Parathyroid adenoma (tissue), 2 donors: ENCODE measurements at regions not wholly inside any gene's neighbourhood (a gene's known extent, or its start where the extent isn't known, plus 50 kb on each side); places are given as distances from the start of the nearest gene placed in this dataset.

Source experiments
- H2AFZ ChIP-seq: fragments of 300-600 bp; sonication (generic); one replicate; pipeline ENCODE4 v1.7.0; 2017; ENCODE audit warnings: antibody characterized with exemption, mild to moderate bottlenecking
- H3K27ac ChIP-seq: fragments of 300-600 bp; sonication (generic); one replicate; pipeline ENCODE4 v1.7.0; 2017
- H3K27me3 ChIP-seq: fragments of 300-600 bp; sonication (generic); one replicate; pipeline ENCODE4 v1.7.0; 2017; ENCODE audit warnings: low read length; ENCODE audit not compliant: control insufficient read depth, insufficient read depth
- H3K36me3 ChIP-seq: fragments of 300-600 bp; sonication (generic); one replicate; pipeline ENCODE4 v1.7.0; 2017; ENCODE audit warnings: low read length; ENCODE audit not compliant: control insufficient read depth, insufficient read depth
- H3K4me1 ChIP-seq: fragments of 300-600 bp; sonication (generic); one replicate; pipeline ENCODE4 v1.7.0; 2017; ENCODE audit warnings: control low read depth
- H3K4me2 ChIP-seq: fragments of 300-600 bp; sonication (generic); one replicate; pipeline ENCODE4 v1.7.0; 2017; ENCODE audit warnings: low read length
- H3K4me3 ChIP-seq: fragments of 300-600 bp; sonication (generic); one replicate; pipeline ENCODE4 v1.7.0; 2017; ENCODE audit warnings: low read depth, low read length
- H3K79me2 ChIP-seq: fragments of 300-600 bp; sonication (generic); one replicate; pipeline ENCODE4 v1.7.0; 2017; ENCODE audit warnings: control low read depth
- H3K9ac ChIP-seq: fragments of 300-600 bp; sonication (generic); one replicate; pipeline ENCODE4 v1.7.0; 2017; ENCODE audit warnings: mild to moderate bottlenecking
- H3K9me3 ChIP-seq: fragments of 300-600 bp; sonication (generic); one replicate; pipeline ENCODE4 v1.7.0; 2017; ENCODE audit warnings: low read length; ENCODE audit not compliant: control insufficient read depth
- TF ChIP-seq, protein P1 (sequence below): fragments of 300-600 bp; sonication (generic); IDR thresholded peaks from one replicate; pipeline ENCODE4 v1.7.0; 2017; ENCODE audit warnings: antibody characterized with exemption, mild to moderate bottlenecking
- donor health status: primary hyperparathyroidism.

DNA sequence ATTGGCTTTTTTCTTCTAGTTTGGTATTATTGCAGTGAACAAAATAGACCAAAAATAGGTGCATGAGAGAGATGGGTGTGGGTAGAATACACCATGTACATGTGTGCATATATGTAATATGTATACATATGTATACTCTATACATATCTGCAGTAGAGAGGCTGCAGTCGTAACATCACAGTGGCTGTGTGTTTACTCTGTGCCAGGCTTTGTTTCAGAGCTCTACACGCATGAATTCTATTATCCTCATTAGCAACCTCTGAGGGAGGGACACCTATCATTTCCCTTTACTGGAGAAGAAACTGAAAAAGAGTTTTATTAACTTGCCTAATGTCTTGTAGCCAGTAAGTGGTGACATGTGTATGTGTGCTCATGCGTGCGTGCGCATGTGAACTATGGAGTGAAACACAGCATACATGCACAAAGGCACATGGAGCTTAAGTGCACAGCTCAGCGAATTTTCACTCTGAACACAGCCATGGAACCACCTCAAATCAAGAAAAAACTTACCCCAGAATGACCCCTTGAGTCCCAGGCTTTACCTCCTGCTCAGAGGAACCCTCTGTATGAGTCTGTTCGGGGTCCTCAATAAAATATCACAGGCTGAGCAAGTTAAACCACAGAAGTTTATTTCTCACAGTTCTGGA, 452.5 kb downstream of the CDH26 start:
- H3K79me2 ChIP-seq = no peaks in the 10 kb centered on the region
- no peaks in the 10 kb centered on the region for H3K27me3 ChIP-seq
- H3K4me3 ChIP-seq = no peak overlapping the region
- no peak overlapping the region for H3K4me2 ChIP-seq
- TF ChIP-seq, protein P1, sequence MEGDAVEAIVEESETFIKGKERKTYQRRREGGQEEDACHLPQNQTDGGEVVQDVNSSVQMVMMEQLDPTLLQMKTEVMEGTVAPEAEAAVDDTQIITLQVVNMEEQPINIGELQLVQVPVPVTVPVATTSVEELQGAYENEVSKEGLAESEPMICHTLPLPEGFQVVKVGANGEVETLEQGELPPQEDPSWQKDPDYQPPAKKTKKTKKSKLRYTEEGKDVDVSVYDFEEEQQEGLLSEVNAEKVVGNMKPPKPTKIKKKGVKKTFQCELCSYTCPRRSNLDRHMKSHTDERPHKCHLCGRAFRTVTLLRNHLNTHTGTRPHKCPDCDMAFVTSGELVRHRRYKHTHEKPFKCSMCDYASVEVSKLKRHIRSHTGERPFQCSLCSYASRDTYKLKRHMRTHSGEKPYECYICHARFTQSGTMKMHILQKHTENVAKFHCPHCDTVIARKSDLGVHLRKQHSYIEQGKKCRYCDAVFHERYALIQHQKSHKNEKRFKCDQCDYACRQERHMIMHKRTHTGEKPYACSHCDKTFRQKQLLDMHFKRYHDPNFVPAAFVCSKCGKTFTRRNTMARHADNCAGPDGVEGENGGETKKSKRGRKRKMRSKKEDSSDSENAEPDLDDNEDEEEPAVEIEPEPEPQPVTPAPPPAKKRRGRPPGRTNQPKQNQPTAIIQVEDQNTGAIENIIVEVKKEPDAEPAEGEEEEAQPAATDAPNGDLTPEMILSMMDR = no peak
- H3K36me3 ChIP-seq = no peaks in the 10 kb centered on the region
- no peak overlapping the region for H3K9ac ChIP-seq
- H2AFZ ChIP-seq = no peak overlapping the region
- no peaks in the 10 kb centered on the region for H3K9me3 ChIP-seq
- H3K4me1 ChIP-seq = no peaks in the 10 kb centered on the region
- no peak overlapping the region for H3K27ac ChIP-seq

DNA sequence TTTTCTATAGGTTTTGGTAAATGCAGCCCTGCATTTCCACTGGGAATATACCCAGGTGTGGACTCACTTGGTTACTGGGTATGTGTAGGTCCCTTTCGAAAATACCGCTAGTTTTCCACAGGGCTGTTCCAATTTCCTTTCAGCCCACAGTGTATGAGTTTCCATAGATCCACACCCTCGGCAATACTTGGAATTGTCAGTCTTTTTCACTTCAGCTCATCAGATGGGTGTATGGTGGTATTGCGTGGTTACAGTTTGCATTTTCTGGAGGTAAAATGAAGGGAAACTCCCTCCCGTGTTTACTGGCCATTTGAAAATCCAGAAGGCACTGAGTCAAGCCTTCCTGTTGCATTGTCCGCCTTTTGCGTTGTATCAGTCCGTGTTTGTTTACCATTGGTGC, 453.6 kb downstream of the CDH26 start:
- TF ChIP-seq, protein P1 = no peak
- Histone ChIP-seq H3K4me2 (no peak overlapping the region), H3K9me3 (no peaks in the 10 kb centered on the region), H3K4me1 (no peaks in the 10 kb centered on the region), H3K27me3 (no peaks in the 10 kb centered on the region), H3K27ac (no peak overlapping the region), H3K79me2 (no peaks in the 10 kb centered on the region), H3K9ac (no peak overlapping the region), H3K4me3 (no peak overlapping the region), H2AFZ (no peak overlapping the region), H3K36me3 (no peaks in the 10 kb centered on the region)

DNA sequence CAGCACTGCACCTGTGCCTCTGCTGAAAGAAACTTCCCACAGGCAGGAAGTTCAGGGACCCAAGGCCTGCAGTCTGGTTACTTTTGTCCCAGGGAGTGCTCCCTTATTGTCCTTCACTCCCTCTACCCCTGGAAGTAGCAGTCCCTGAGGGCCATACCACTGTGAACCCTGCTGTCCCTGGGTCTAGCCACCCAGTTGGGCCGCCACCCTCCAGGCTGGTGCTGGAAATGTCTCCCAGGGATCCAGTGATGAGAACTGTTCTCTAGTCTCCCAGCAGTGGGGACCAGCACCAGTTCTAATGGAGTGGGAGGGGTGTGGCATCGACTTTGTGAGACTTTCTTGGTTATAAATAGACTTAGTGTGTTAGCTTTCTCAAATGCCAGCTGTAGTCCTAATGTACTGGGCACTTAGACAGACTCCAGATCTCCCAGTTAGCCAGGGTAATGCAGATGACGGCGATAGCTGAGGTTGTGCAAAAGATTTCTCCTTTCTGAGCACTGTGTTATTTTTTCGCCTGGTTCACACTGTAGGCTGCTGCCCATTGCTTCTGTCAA, 462.5 kb downstream of the CDH26 start:
- no peak overlapping the region for H3K4me3 ChIP-seq
- no peaks in the 10 kb centered on the region for H3K4me1 ChIP-seq
- H3K79me2 ChIP-seq = no peaks in the 10 kb centered on the region
- no peak overlapping the region for H2AFZ ChIP-seq
- TF ChIP-seq, protein P1 = no peak
- no peak overlapping the region for H3K4me2 ChIP-seq
- H3K27ac ChIP-seq = no peak overlapping the region
- H3K9me3 ChIP-seq = no peaks in the 10 kb centered on the region
- no peak overlapping the region for H3K9ac ChIP-seq
- no peaks in the 10 kb centered on the region for H3K36me3 ChIP-seq
- H3K27me3 ChIP-seq = no peaks in the 10 kb centered on the region

- H3K27ac ChIP-seq = no peak overlapping the region
- no peak overlapping the region for H3K9ac ChIP-seq
- H3K4me3 ChIP-seq = no peak overlapping the region
- H3K27me3 ChIP-seq = no peaks in the 10 kb centered on the region
- H3K36me3 ChIP-seq = no peaks in the 10 kb centered on the region
- TF ChIP-seq, protein P1 = no peak
- H3K4me1 ChIP-seq = no peaks in the 10 kb centered on the region
- no peak overlapping the region for H2AFZ ChIP-seq
- H3K9me3 ChIP-seq = no peaks in the 10 kb centered on the region
- no peak overlapping the region for H3K4me2 ChIP-seq
- no peaks in the 10 kb centered on the region for H3K79me2 ChIP-seq
Measured at GRCh38 chr20:60422848-60423247, 464.6 kb downstream of the CDH26 start.
